ENCODE measurements at regions not wholly inside any gene's neighbourhood (a gene's known extent, or its start where the extent isn't known, plus 50 kb on each side); places are given as distances from the start of the nearest gene placed in this dataset.
A peak's percentile ranks its signal among the peaks of the same experiment; 100 is the strongest.

DNA sequence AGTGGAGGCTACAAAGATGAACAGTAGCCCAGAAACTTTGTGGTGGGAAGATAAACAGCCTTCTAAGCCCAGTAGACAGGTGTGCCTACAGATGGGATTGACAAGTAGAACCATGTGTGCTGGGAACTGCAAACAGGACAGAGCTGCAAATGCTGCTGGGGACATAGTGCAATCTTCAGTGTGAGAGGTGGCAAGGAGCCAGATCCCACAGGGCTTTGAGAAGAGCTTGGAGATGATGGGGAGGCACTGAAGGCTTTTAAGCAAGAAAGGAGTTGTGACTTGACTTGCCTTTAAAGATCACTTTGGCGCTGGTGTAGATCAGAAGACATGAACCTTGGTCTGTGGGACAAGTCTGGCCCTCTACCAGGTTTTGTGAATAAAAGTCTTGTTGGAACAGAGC is 675.2 kb downstream of the ACTL7B start:
- Histone ChIP-seq H3K4me1 (replicated peaks) (no peaks in the 10 kb centered on the region), H3K27me3 (replicated peaks) (no peaks in the 10 kb centered on the region), H3K9me3 (replicated peaks) (no peaks in the 10 kb centered on the region), H3K27ac (no peak overlapping the region), H3K4me3 (no peak overlapping the region), H3K36me3 (no peaks in the 10 kb centered on the region)
- DNase-seq (ENCODE audit: low read depth in 1 of 2, low spot score in 2 of 2): no peak

DNA sequence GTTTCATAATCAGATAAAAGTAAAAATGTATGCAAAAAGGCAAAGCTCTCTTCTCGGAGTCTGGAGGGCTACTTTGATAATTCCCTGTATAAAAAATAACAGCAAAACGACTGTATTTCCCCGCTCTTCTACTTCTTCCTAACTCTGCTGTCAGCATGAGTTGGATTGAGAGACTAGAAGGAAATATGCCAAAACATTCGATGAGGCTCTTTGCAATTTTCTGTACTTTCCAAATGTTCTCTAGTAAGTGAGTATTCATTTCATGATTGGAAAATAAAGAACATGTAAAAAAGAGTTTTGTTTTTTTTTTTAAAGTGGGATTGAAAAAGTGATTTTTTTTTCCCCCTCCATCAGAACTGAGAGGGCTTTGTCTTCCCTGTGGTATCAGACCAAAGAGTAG is 677.5 kb downstream of the ACTL7B start:
- Histone ChIP-seq H3K36me3 (no peaks in the 10 kb centered on the region), H3K27ac (no peak overlapping the region), H3K27me3 (replicated peaks) (no peaks in the 10 kb centered on the region), H3K9me3 (replicated peaks) (no peaks in the 10 kb centered on the region), H3K4me1 (replicated peaks) (no peaks in the 10 kb centered on the region), H3K4me3 (no peak overlapping the region)
- DNase-seq (ENCODE audit: low read depth in 1 of 2, low spot score in 2 of 2): no peak

DNA sequence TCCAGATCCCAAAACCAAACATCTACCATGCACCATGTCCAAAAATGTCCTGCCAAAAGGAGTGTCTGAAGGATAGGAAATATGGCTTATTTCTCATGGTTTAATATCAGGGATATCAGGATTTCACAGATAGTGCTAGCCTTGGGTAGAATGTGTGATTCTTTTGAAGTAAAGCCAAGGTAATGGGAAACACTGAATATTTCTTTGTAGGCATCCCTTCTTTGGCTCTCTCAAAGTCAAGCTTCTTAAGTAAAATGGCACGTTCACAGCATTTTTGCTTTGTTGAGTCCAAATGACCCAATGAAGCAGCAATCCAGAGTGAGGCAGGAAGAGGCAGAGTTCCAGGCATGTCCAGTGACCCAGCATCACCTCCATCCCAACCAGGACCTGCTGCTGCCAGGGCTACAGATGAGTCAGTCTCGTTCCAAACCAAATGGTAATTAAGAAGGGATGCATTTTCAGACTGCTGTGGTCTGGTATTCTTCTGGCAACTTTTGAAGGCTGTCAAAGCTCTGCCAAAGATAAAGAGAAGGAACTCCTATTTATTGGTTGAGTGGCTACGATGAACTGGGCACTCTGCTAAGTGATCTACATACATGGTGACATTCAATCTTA is 678.8 kb upstream of the KLF4 start:
- Histone ChIP-seq H3K27ac (no peak overlapping the region), H3K36me3 (no peaks in the 10 kb centered on the region)
- DNase-seq (ENCODE audit: low read depth in 1 of 2, low spot score in 2 of 2): no peak

DNA sequence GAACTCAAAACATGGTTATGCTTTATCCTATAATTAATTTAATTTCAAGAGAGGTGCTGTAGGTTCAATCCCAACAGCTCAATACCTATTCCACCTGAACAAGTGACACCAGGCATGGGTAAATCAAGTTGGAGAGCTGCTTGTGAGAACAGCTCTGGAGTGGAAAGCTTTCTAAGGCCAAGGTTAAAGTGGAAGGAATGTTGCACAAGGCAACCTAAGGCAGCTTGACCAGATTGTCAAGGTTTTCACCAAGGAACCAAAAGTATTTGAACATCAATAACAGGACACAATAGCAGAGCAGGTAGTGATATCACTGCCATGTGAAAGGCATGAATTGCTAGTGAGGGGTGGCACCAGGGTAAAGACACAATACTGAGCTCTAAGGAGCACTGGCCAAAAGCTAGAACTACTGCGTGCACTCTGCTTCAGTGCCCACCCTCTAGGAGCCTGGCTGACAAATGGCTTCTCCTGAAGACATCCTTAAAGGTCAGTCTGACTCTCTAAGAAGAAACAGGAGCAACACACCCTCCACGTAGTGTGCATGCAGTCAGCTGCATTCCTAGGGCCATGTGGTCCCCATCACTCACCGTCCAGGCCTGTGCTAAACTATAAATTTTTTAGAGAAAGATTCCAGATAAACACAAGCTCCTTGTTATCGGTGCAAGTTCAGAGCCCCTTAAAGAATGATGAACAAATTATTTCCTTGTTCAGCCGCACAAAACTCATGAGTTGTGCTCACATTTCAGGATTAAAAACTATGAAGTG is 677.7 kb upstream of the KLF4 start:
- H3K9me3 ChIP-seq (replicated peaks): no peaks in the 10 kb centered on the region
- no peak overlapping the region for H3K4me3 ChIP-seq
- no peak for DNase-seq (ENCODE audit: low read depth in 1 of 2, low spot score in 2 of 2)
- peaks cover 20% of the 10 kb centered on the region for H3K4me1 ChIP-seq (replicated peaks)
- H3K27ac ChIP-seq: no peak overlapping the region
- H3K36me3 ChIP-seq: no peaks in the 10 kb centered on the region
- no peaks in the 10 kb centered on the region for H3K27me3 ChIP-seq (replicated peaks)

More for the DNA sequence above, 678.8 kb upstream of the KLF4 start:
- H3K4me1 ChIP-seq (replicated peaks): peaks cover 10% of the 10 kb centered on the region
- no peaks in the 10 kb centered on the region for H3K27me3 ChIP-seq (replicated peaks)
- H3K4me3 ChIP-seq: no peak overlapping the region
- no peaks in the 10 kb centered on the region for H3K9me3 ChIP-seq (replicated peaks)

DNA sequence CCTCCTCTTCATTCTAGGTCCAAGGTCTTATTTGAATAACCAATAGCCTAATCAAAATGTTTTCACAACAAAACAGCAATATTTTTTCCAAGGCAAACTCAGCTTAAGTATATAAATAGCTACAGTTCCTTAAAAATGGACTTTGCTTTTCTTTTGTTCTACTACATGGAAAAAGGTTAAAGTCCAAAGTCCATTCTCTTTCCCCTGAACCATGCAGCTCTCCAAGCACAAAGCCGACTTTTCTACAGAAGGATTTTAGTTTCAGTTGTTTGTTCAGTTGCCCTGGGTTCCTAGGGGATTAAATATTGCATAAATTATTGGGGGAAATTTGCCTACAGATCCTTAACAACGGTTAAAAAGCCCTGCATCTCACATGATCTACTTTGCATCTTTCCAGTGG is 677.0 kb upstream of the KLF4 start:
- Histone ChIP-seq H3K36me3 (no peaks in the 10 kb centered on the region), H3K27ac (no peak overlapping the region)
- DNase-seq (ENCODE audit: low read depth in 1 of 2, low spot score in 2 of 2): no peak

DNA sequence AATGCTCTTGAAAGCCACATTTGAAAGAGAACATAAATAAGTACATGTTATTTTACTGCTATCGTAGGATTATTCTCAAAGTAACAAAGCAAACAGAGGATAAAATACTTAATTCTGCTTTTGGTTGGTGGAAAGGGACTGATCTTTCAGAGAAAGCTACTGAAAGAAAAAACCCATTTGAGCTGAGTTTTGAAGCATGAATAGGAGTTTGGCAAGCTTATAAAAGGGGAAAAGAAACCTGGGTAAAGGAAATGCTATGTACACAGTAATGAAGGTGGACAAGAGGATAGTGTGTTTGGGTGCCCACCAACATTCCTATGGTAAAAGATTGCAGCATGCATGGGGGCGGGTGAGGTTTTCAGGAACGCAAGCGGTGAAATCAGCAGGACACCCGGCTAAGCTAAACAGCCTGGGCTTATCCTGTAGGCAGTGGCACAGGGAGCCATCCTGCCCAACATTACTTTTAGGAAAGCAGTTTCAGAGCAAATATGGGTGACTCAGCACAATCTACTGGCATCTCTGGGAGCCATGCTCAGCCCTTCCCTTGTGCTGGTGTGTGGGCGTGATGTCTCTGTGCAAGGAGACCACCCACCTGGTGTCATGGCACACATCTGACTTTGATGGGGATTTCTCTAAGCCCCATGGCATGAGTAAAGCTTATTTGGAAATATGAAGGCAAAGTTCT is 673.9 kb upstream of the KLF4 start:
- no peaks in the 10 kb centered on the region for H3K36me3 ChIP-seq
- H3K4me3 ChIP-seq: no peak overlapping the region
- no peaks in the 10 kb centered on the region for H3K27me3 ChIP-seq (replicated peaks)
- H3K27ac ChIP-seq: peak overlapping the region; percentile 48
- no peaks in the 10 kb centered on the region for H3K9me3 ChIP-seq (replicated peaks)
- DNase-seq (ENCODE audit: low read depth in 1 of 2, low spot score in 2 of 2): peak; percentile 72 to 75
- peaks cover 21% of the 10 kb centered on the region for H3K4me1 ChIP-seq (replicated peaks)

More for the DNA sequence above, 677.0 kb upstream of the KLF4 start:
- no peaks in the 10 kb centered on the region for H3K27me3 ChIP-seq (replicated peaks)
- no peak overlapping the region for H3K4me3 ChIP-seq
- H3K4me1 ChIP-seq (replicated peaks): peaks cover 20% of the 10 kb centered on the region
- H3K9me3 ChIP-seq (replicated peaks): no peaks in the 10 kb centered on the region

DNA sequence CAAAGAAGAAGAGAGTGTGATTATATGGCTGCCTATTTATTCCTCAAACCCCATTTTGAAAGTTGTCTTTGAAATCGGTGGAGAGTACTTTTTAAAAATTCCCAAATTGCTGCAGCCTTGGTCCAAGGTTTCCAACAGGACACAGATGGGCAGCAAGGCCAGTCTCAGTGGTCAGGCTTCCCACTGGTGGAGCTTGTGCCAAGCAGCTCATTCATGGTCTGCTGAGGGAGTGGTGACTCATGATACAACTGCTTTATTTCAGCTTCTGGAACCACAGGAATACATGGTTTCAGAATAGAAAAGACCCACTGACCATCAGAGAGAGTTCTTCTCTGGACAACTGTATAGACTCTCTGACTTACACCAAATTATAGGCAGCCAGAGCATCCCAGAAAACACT is 673.1 kb upstream of the KLF4 start:
- peak overlapping the region; percentile 48 for H3K27ac ChIP-seq
- DNase-seq (ENCODE audit: low read depth in 1 of 2, low spot score in 2 of 2): peak; percentile 34 to 53
- no peaks in the 10 kb centered on the region for H3K36me3 ChIP-seq

DNA sequence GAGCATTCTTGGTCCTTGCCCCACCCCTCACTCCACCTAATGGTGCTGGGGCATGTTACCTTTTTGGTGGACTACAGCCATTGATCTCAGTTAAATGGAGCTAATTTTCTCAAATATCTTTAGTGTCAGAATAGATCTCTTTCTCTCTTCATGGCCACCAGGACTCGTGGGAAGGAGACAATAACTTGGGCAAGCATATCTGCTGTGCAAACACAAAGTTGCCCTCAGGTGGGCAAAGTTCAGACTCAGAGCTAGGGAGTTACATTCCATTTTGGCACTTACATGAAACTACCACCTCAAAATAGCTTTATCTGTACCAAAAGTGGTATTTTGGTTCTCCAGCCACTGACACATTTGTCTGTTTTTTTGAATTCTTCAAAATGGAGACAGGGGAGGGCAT is 671.9 kb upstream of the KLF4 start:
- no peak overlapping the region for H3K4me3 ChIP-seq
- H3K27me3 ChIP-seq (replicated peaks): no peaks in the 10 kb centered on the region
- peaks cover 24% of the 10 kb centered on the region for H3K4me1 ChIP-seq (replicated peaks)
- no peak for DNase-seq (ENCODE audit: low read depth in 1 of 2, low spot score in 2 of 2)
- H3K36me3 ChIP-seq: no peaks in the 10 kb centered on the region
- no peak overlapping the region for H3K27ac ChIP-seq
- no peaks in the 10 kb centered on the region for H3K9me3 ChIP-seq (replicated peaks)

More for the DNA sequence above, 673.1 kb upstream of the KLF4 start:
- peaks cover 24% of the 10 kb centered on the region for H3K4me1 ChIP-seq (replicated peaks)
- H3K27me3 ChIP-seq (replicated peaks): no peaks in the 10 kb centered on the region
- H3K9me3 ChIP-seq (replicated peaks): no peaks in the 10 kb centered on the region
- no peak overlapping the region for H3K4me3 ChIP-seq

DNA sequence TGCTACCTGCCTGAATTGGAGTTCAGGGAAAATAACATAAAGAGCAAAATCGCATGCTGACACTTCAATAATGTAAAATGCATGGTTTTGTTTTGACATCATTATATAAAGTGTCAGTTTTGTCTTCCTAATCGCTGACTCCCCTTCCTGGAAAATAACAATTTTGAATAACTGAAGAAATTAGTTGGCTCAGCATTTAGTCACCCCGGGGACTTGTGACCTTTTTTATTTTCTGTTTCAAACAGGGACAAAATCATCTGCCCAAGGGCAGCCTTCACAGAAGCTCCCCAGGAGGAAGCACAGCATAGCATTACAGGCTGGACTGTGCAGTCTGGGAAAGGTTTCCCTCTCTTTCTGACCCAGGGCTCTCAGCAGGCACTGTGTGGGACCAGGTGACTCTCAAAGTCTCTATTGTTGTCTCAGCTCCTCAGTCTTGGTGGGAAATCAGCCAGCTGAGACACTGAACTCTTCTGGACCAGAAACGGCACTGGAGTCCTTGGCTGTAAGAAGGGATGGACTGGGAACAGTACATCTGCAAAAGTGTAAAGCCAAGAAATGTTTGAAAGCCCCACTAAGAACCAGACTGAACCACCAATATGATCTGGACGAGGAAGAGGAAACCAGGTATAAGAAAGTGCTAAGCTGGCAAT is 671.3 kb upstream of the KLF4 start:
- H3K4me3 ChIP-seq: no peak overlapping the region
- peaks cover 24% of the 10 kb centered on the region for H3K4me1 ChIP-seq (replicated peaks)
- no peaks in the 10 kb centered on the region for H3K36me3 ChIP-seq
- no peak overlapping the region for H3K27ac ChIP-seq
- H3K9me3 ChIP-seq (replicated peaks): no peaks in the 10 kb centered on the region
- no peak for DNase-seq (ENCODE audit: low read depth in 1 of 2, low spot score in 2 of 2)
- no peaks in the 10 kb centered on the region for H3K27me3 ChIP-seq (replicated peaks)

DNA sequence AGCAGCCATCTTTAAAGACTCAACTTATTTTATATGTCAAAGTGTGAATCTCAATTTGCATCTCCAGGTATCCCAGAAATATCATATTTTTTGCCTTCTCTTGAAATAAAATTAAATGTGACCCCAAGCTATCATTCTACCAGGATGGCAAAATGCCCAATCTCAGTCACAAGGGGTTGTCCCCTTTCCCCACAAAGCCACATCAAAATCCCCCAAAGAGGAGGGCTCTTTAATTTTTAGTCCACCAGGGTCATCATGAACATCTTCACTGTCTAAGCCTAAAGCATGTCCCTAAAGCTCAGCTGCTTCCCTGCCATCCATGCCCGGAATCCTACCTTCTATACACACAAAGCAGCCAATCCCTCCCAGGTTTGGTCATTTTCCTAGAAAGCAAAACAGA is 670.5 kb upstream of the KLF4 start:
- H3K4me3 ChIP-seq: no peak overlapping the region
- H3K27ac ChIP-seq: no peak overlapping the region
- no peaks in the 10 kb centered on the region for H3K36me3 ChIP-seq
- H3K9me3 ChIP-seq (replicated peaks): no peaks in the 10 kb centered on the region
- no peak for DNase-seq (ENCODE audit: low read depth in 1 of 2, low spot score in 2 of 2)
- H3K27me3 ChIP-seq (replicated peaks): no peaks in the 10 kb centered on the region
- peaks cover 24% of the 10 kb centered on the region for H3K4me1 ChIP-seq (replicated peaks)

DNA sequence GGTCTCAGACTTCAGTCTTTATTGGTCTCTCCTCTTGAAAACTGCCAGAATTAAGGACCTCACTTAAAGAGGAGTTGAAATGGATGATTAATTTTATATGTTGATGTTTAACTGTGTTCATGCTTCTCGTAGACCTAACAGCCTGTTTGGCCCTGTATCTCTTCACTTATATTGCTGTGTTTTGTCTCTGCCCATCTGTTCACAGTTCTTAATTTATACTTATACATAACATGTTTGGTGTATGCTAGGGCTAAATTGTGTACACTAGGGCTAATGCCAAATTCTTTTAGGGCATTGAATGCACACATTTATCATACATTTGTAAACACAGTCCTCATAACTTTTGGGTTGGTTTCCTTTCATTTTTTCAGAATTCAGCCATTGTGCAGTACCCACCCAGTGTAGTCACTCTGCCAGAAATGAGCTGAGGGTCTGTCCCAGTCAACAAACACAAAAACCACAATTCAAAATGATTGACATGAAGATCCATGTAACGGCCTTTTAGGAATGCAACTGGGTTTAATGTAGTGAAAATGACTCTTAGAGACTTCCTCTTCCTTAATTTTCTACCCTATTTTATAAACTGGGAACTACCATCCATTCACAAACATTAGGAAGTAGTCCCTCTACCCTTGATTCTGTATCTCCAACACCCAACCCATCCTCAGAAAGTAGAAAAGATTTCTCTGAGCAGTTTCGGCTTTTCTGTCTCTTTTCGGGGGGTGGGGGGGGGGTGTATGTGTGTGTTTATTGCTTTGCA is 668.8 kb upstream of the KLF4 start:
- no peaks in the 10 kb centered on the region for H3K27me3 ChIP-seq (replicated peaks)
- H3K4me1 ChIP-seq (replicated peaks): peaks cover 15% of the 10 kb centered on the region
- no peaks in the 10 kb centered on the region for H3K9me3 ChIP-seq (replicated peaks)
- no peak overlapping the region for H3K4me3 ChIP-seq
- no peak overlapping the region for H3K27ac ChIP-seq
- no peaks in the 10 kb centered on the region for H3K36me3 ChIP-seq
- DNase-seq (ENCODE audit: low read depth in 1 of 2, low spot score in 2 of 2): no peak

DNA sequence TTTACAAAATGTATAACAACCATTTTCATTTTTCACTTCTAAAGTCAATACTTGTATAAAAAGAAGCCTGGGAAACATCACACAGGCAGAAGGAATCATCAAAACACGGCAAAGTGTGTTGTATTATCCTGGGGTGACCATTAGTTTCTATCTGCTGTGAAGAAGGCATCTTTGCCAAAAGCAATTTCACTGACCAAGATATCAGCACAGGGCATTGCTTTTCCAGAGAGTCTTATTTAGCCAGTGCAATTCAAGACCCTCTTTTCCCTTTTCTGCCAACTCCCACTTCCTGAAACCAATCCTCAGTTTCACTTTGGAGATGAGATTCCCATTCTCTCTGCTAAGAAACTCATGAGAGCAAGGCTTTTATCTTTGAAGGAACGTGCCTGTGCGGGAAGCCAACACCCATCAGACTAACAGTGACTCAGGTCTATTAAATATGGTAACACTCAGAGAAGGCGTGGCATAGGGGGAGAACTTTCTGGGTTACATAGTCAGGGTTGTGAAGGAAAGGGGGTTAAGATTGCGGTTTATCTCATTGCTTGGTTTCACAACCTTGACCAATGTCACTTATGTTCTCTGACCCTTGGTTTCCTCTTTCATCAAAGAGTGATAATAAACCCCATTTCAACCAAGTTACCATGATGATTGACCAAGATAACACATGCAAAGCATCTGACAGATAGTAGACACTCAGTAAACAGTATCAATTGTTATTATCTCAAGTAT is 666.9 kb upstream of the KLF4 start:
- no peak for DNase-seq (ENCODE audit: low read depth in 1 of 2, low spot score in 2 of 2)
- no peak overlapping the region for H3K27ac ChIP-seq
- H3K36me3 ChIP-seq: no peaks in the 10 kb centered on the region
- 0 out of 2 replicates have a peak, but pooled peaks cover 4% of the 10 kb centered on the region for H3K4me1 ChIP-seq (replicated peaks)
- no peak overlapping the region for H3K4me3 ChIP-seq
- H3K9me3 ChIP-seq (replicated peaks): no peaks in the 10 kb centered on the region
- H3K27me3 ChIP-seq (replicated peaks): no peaks in the 10 kb centered on the region

DNA sequence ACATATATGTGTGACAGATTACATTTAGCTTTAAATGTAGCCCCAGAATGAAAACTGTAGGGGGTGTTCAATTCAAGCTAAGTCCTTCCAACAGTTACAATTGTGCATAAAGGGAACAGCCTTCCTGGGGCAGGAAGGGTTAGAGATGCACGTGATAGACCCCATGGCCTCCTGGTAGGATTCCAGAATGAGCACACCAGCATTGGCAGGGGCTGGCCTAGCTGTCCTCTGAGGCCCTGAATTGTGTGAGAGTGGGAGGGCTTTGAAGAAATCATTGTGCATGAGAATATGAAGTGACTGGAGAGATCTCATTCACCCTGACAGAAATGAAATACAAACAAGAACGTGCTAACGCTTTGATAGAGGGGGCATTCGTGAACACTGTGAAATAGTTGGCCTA is 663.8 kb upstream of the KLF4 start:
- Histone ChIP-seq H3K9me3 (replicated peaks) (no peaks in the 10 kb centered on the region), H3K27ac (no peak overlapping the region), H3K4me3 (no peak overlapping the region), H3K36me3 (no peaks in the 10 kb centered on the region), H3K27me3 (replicated peaks) (no peaks in the 10 kb centered on the region), H3K4me1 (replicated peaks) (0 out of 2 replicates have a peak, but pooled peaks cover 3% of the 10 kb centered on the region)
- no peak for DNase-seq (ENCODE audit: low read depth in 1 of 2, low spot score in 2 of 2)
